ENCODE measurements at regions not wholly inside any gene's neighbourhood (a gene's known extent, or its start where the extent isn't known, plus 50 kb on each side); places are given as distances from the start of the nearest gene placed in this dataset.

GRCh38 chr3:21801631-21802030 is 50.6 kb upstream of the ZNF385D start:
- no peak overlapping the region for H3K4me3 ChIP-seq (ENCODE audit: low read depth, low read length)
- in situ Hi-C loops (cut with HindIII; ENCODE audit: low sequenced_read_pairs): no loop called here
- TF ChIP-seq, protein P1, sequence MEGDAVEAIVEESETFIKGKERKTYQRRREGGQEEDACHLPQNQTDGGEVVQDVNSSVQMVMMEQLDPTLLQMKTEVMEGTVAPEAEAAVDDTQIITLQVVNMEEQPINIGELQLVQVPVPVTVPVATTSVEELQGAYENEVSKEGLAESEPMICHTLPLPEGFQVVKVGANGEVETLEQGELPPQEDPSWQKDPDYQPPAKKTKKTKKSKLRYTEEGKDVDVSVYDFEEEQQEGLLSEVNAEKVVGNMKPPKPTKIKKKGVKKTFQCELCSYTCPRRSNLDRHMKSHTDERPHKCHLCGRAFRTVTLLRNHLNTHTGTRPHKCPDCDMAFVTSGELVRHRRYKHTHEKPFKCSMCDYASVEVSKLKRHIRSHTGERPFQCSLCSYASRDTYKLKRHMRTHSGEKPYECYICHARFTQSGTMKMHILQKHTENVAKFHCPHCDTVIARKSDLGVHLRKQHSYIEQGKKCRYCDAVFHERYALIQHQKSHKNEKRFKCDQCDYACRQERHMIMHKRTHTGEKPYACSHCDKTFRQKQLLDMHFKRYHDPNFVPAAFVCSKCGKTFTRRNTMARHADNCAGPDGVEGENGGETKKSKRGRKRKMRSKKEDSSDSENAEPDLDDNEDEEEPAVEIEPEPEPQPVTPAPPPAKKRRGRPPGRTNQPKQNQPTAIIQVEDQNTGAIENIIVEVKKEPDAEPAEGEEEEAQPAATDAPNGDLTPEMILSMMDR (IDR thresholded peaks at IDR 0.05; ENCODE audit: low read depth, low read length): no peak
- DNase-seq (ENCODE audit: low read depth, low spot score): no peak

DNA sequence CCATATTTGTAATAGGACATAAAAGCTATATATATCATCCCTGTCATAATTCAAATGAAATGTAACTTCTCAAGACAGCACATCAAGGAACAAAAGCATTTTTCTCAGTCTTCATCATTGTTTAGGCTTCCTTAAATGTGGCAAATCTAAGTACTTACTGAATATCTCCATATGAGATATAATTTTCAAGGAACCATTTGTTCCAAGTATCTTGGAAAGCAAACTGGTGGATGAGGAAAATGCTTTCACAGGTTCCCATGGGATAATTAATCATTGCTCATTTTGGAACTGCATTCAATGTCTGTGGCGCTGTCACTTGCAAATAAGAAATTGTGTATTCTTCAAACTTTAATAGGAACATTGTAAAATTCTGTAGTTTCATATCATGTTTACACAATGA is 52.6 kb upstream of the ZNF385D start:
- TF ChIP-seq, protein P1 (IDR thresholded peaks at IDR 0.05; ENCODE audit: low read depth, low read length): no peak
- DNase-seq (ENCODE audit: low read depth, low spot score): no peak
- in situ Hi-C loops (cut with HindIII; ENCODE audit: low sequenced_read_pairs): no loop called here
- H3K4me3 ChIP-seq (ENCODE audit: low read depth, low read length): no peak overlapping the region

DNA sequence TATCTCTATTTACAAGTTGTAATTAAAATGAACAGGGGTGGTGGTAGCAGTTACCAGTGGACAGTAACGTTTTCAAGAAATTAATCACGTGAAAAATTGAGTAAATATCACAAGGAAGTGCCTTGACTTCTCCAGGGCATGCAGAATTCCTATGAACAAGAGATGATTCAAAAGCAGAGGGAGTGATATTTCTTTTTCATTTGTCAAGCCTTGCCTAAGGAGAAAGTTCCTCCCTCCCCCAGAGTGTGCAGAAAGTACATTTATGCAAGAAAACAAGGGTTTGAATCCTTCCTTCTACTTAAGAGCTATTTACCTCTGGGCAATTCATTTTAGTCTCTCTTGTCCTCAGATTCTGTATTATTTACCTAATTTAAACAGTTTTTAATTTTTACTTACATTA is 53.3 kb upstream of the ZNF385D start:
- no peak overlapping the region for H3K4me3 ChIP-seq (ENCODE audit: low read depth, low read length)
- TF ChIP-seq, protein P1 (IDR thresholded peaks at IDR 0.05; ENCODE audit: low read depth, low read length): no peak
- in situ Hi-C loops (cut with HindIII; ENCODE audit: low sequenced_read_pairs): no loop called here
- no peak for DNase-seq (ENCODE audit: low read depth, low spot score)

DNA sequence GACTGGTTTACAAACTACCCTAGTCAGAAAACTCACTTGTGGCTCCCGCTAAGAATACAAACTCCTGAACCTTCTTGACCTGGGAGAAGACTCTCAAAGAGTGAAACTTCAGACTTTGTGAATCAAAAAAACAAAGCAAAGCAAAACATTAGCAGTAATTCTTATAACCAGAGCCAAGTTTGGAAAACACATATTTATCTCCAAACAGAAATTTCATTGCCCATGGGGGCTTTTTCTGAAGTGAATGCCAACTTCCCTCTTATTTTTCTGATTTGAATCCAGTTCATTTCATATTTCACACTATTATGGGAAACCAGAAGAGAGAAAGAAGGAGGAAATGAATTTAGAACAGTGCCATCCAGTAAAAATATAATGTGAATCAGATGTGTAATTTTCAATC is 55.7 kb upstream of the ZNF385D start:
- no peak for DNase-seq (ENCODE audit: low read depth, low spot score)
- H3K4me3 ChIP-seq (ENCODE audit: low read depth, low read length): no peak overlapping the region
- in situ Hi-C loops (cut with HindIII; ENCODE audit: low sequenced_read_pairs): no loop called here
- TF ChIP-seq, protein P1 (IDR thresholded peaks at IDR 0.05; ENCODE audit: low read depth, low read length): no peak

DNA sequence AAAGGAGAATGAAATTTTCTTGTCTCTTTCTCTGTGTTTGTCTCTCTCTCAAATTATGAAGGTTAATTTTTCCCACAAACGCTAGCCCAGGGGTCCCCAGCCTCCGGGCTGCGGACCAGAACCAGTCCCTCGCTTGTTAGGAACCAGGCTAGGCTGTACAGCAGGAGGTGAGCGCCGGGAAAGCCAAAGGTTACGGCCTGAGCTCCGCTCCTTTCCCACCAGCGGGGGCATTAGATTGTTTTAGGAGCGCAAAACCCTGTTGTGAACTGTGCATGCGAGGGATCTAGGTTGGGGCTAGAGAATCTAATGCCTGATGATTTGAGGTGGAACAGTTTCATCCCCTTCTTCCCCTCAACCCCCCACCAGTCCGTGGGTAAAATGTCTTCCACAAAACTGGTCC is 74.7 kb upstream of the ZNF385D start:
- no peak for DNase-seq (ENCODE audit: low read depth, low spot score)
- in situ Hi-C loops (cut with HindIII; ENCODE audit: low sequenced_read_pairs): no loop called here
- TF ChIP-seq, protein P1 (IDR thresholded peaks at IDR 0.05; ENCODE audit: low read depth, low read length): no peak
- H3K4me3 ChIP-seq (ENCODE audit: low read depth, low read length): no peak overlapping the region

GRCh38 chr3:21826416-21826815 is 75.4 kb upstream of the ZNF385D start:
- in situ Hi-C loops (cut with HindIII; ENCODE audit: low sequenced_read_pairs): no loop called here
- TF ChIP-seq, protein P1 (IDR thresholded peaks at IDR 0.05; ENCODE audit: low read depth, low read length): no peak
- H3K4me3 ChIP-seq (ENCODE audit: low read depth, low read length): no peak overlapping the region
- DNase-seq (ENCODE audit: low read depth, low spot score): peak; percentile 26

DNA sequence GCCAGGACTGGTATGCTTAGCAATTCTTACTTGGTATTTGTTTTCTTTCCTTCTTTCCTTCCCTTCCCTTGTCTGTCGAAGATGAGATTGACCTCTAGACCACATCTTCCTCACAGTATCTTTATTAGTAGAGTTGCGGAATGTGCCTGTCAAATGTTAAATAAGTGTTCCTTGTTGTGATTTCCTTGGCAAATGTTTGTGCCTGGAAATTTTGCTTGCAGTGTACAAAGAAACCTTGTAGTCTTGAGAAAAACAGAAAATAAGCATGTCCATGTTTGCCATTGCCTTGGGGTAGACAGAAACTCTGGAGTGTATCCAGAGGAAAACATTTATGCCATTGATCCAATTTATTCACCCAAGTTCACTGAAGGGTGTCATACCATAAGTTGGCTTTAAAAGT is 79.5 kb upstream of the ZNF385D start:
- in situ Hi-C loops (cut with HindIII; ENCODE audit: low sequenced_read_pairs): no loop called here
- TF ChIP-seq, protein P1 (IDR thresholded peaks at IDR 0.05; ENCODE audit: low read depth, low read length): no peak
- no peak for DNase-seq (ENCODE audit: low read depth, low spot score)
- H3K4me3 ChIP-seq (ENCODE audit: low read depth, low read length): no peak overlapping the region

Measured in astrocyte of the spinal cord (primary cell).